ENCODE measurements at regions not wholly inside any gene's neighbourhood (a gene's known extent, or its start where the extent isn't known, plus 50 kb on each side); places are given as distances from the start of the nearest gene placed in this dataset.

- ChIA-PET POLR2A (no interaction called here), RAD21 (ENCODE audit: low non-redundant PET in 1 of 2, low total read pairs in 2 of 2, uncharacterized antibody in 2 of 2, unreplicated experiment in 2 of 2) (no interaction called here), CTCF (no interaction called here)
- H3K9me3 ChIP-seq (ENCODE audit: control insufficient read depth in 1 of 2, insufficient read depth in 1 of 2, low read depth in 1 of 2, low read length in 2 of 2), result peaks cover 6 to 35% of the 10 kb centered on the region in 2 experiments; a peak in 2 of 4 replicates
- H2AFZ ChIP-seq (ENCODE audit: low read depth, low read length, poor library complexity, severe bottlenecking), result no peak overlapping the region
- H3K9me2 ChIP-seq (ENCODE audit: insufficient read depth), result no peaks in the 10 kb centered on the region
- H3K4me3 ChIP-seq (replicated peaks in 1 of 2; ENCODE audit: low read depth in 1 of 2, low read length in 2 of 2), result no peak overlapping the region
- H3K27me3 ChIP-seq (ENCODE audit: insufficient read depth, low read length), result no peaks in the 10 kb centered on the region
- no peaks in the 10 kb centered on the region for H3K36me3 ChIP-seq (ENCODE audit: control insufficient read depth in 1 of 2, insufficient read depth in 2 of 2, low read length in 2 of 2)
- no peaks in the 10 kb centered on the region for H3K4me1 ChIP-seq (ENCODE audit: control insufficient read depth in 1 of 2, insufficient read depth in 2 of 2, low read length in 2 of 2)
- no peaks in the 10 kb centered on the region for H4K20me1 ChIP-seq (ENCODE audit: insufficient read depth)
- intact Hi-C loops (cut with micrococcal nuclease), result no loop called here
- no peak overlapping the region for H3K9ac ChIP-seq (ENCODE audit: low read length)
- H3K27ac ChIP-seq (ENCODE audit: low read depth, low read length), result no peak overlapping the region
- no peak overlapping the region for H3K4me2 ChIP-seq (ENCODE audit: low read length)
- DNase-seq (ENCODE audit: low read depth, low spot score), result no peak
- no peaks in the 10 kb centered on the region for H3K79me2 ChIP-seq (ENCODE audit: insufficient read depth, low read length)
- TF ChIP-seq YY1 (IDR thresholded peaks at IDR 0.05; ENCODE audit: extremely low read depth, insufficient replicate concordance, low read depth, low read length) (no peak), ELF1 (IDR thresholded peaks at IDR 0.05; ENCODE audit: borderline replicate concordance, low read depth) (no peak), EGR1 (IDR thresholded peaks at IDR 0.05; ENCODE audit: low read depth) (no peak), EZH2 (IDR thresholded peaks at IDR 0.05) (no peak), CBX3 (IDR thresholded peaks at IDR 0.05; ENCODE audit: low read depth) (no peak), MAX (IDR thresholded peaks at IDR 0.05) (no peak), FOSL1 (IDR thresholded peaks at IDR 0.05; ENCODE audit: low read depth) (no peak), TCF7L2 (IDR thresholded peaks at IDR 0.05; ENCODE audit: borderline replicate concordance, extremely low read depth, insufficient read depth, insufficient read length) (no peak), JUND (IDR thresholded peaks at IDR 0.05) (no peak), POLR2A (IDR thresholded peaks at IDR 0.05; ENCODE audit: borderline replicate concordance, extremely low read depth, insufficient read depth, insufficient read length) (no peak), ZBTB33 (IDR thresholded peaks at IDR 0.05; ENCODE audit: extremely low read depth, insufficient replicate concordance, low read length) (no peak), POLR2AphosphoS5 (IDR thresholded peaks at IDR 0.05; ENCODE audit: low read depth, low read length) (no peak), CEBPB (IDR thresholded peaks at IDR 0.05; ENCODE audit: low read depth) (no peak)
- no peak for ATAC-seq
- BruUV-seq (replicated peaks), result no TSS peak
These were observed 89.2 kb upstream of the REG3A start for GRCh38 chr2:79248776-79249175.

Measured in HCT116 (cell line).